WTC11 (cell line): ENCODE measurements at regions not wholly inside any gene's neighbourhood (a gene's known extent, or its start where the extent isn't known, plus 50 kb on each side); places are given as distances from the start of the nearest gene placed in this dataset.

Experiments used
- ATAC-seq: fragments of 200-7000 bp; cut with Tn5 transposase; 2 replicates; pipeline ENCODE4 v1.10.0; 2021; ENCODE audit warnings: mild to moderate bottlenecking, moderate library complexity
- CTCF ChIA-PET: fragments of 300-600 bp; sonication (Branson Sonifier 250); formaldehyde crosslinking; loops from one replicate; lab custom pipeline; 2021; ENCODE audit warnings: antibody characterized with exemption; lab: Charles Lee
- POLR2A ChIA-PET: fragments of 350-600 bp; sonication (Branson Sonifier 250); formaldehyde crosslinking; loops from one replicate; lab custom pipeline; 2021; ENCODE audit warnings: antibody characterized with exemption; lab: Charles Lee
- DNase-seq: peaks from one replicate; pipeline ENCODE4 v3.0.0; 2021; ENCODE audit warnings: low spot score
- H3K27ac Mint-ChIP-seq: 2 replicates; pipeline ENCODE4 v1.8.0; 2021; ENCODE audit warnings: mixed read lengths
- H3K27me3 Mint-ChIP-seq: 2 replicates; pipeline ENCODE4 v1.8.0; 2021; ENCODE audit warnings: low read depth, mild to moderate bottlenecking, moderate library complexity, mixed read lengths
- H3K36me3 Mint-ChIP-seq: 2 replicates; pipeline ENCODE4 v1.8.0; 2021; ENCODE audit warnings: mixed read lengths
- H3K4me1 Mint-ChIP-seq: 2 replicates; pipeline ENCODE4 v1.8.0; 2022; ENCODE audit warnings: mixed read lengths
- H3K4me3 Mint-ChIP-seq: 2 replicates; pipeline ENCODE4 v1.8.0; 2021; ENCODE audit warnings: mild to moderate bottlenecking, moderate library complexity, mixed read lengths
- H3K9me3 Mint-ChIP-seq: 2 replicates; pipeline ENCODE4 v1.8.0; 2021; ENCODE audit warnings: mixed read lengths
- ARID4B ChIP-seq: sonication (generic); formaldehyde crosslinking; IDR thresholded peaks from 2 replicates; pipeline ENCODE4 v1.8.0; 2023; ENCODE audit warnings: missing genetic modification reagents, mild to moderate bottlenecking, borderline replicate concordance
- ATF1 ChIP-seq: sonication (generic); formaldehyde crosslinking; IDR thresholded peaks from 2 replicates; pipeline ENCODE4 v1.8.1; 2023; ENCODE audit warnings: mild to moderate bottlenecking, moderate library complexity, missing genetic modification reagents
- ATF3 ChIP-seq: sonication (generic); formaldehyde crosslinking; conservative IDR thresholded peaks from 2 replicates; pipeline ENCODE4 v1.8.1; 2022; ENCODE audit warnings: mild to moderate bottlenecking, missing genetic modification reagents
- CBFB ChIP-seq: sonication (generic); formaldehyde crosslinking; IDR thresholded peaks from 2 replicates; pipeline ENCODE4 v1.8.1; 2022; ENCODE audit warnings: mild to moderate bottlenecking, low read depth, missing genetic modification reagents
- CREM ChIP-seq: sonication (generic); formaldehyde crosslinking; IDR thresholded peaks from 2 replicates; pipeline ENCODE4 v1.8.1; 2022; ENCODE audit warnings: mild to moderate bottlenecking, missing genetic modification reagents, moderate library complexity
- CTCF ChIP-seq: fragments of 200-600 bp; IDR thresholded peaks from 2 replicates; pipeline ENCODE4 v1.8.0; 2022; ENCODE audit warnings: antibody characterized with exemption
- FOXJ3 ChIP-seq: sonication (generic); formaldehyde crosslinking; IDR thresholded peaks from 2 replicates; pipeline ENCODE4 v1.9.0; 2021; ENCODE audit warnings: missing genetic modification reagents, mild to moderate bottlenecking, borderline replicate concordance
- FOXP1 ChIP-seq: sonication (generic); formaldehyde crosslinking; IDR thresholded peaks from 2 replicates; pipeline ENCODE4 v1.8.0; 2022; ENCODE audit warnings: missing genetic modification reagents, mild to moderate bottlenecking, moderate library complexity, borderline replicate concordance
- GABPB1 ChIP-seq: sonication (generic); formaldehyde crosslinking; IDR thresholded peaks from 2 replicates; pipeline ENCODE4 v1.8.1; 2023; ENCODE audit warnings: mild to moderate bottlenecking, missing genetic modification reagents
- GRHL2 ChIP-seq: fragments of 250-450 bp; sonication (Bioruptor Pico); IDR thresholded peaks from 2 replicates; pipeline ENCODE4 v1.8.0; 2022; ENCODE audit warnings: mild to moderate bottlenecking, moderate library complexity; ENCODE audit not compliant: insufficient replicate concordance, severe bottlenecking
- JAZF1 ChIP-seq: fragments of 250-450 bp; sonication (Bioruptor Pico); IDR thresholded peaks from 2 replicates; pipeline ENCODE4 v1.9.0; 2021; ENCODE audit warnings: moderate library complexity, mild to moderate bottlenecking, inconsistent platforms
- MAX ChIP-seq: sonication (generic); formaldehyde crosslinking; IDR thresholded peaks from 2 replicates; pipeline ENCODE4 v1.8.0; 2022; ENCODE audit warnings: mild to moderate bottlenecking, missing genetic modification reagents
- MLX ChIP-seq: sonication (generic); formaldehyde crosslinking; IDR thresholded peaks from 2 replicates; pipeline ENCODE4 v1.8.1; 2023; ENCODE audit warnings: mild to moderate bottlenecking, missing genetic modification reagents, moderate library complexity
- MXD4 ChIP-seq: fragments of 250-450 bp; sonication (Bioruptor Pico); IDR thresholded peaks from 2 replicates; pipeline ENCODE4 v1.8.0; 2021; ENCODE audit warnings: mild to moderate bottlenecking, moderate library complexity, borderline replicate concordance
- NR1H2 ChIP-seq: sonication (generic); formaldehyde crosslinking; IDR thresholded peaks from 2 replicates; pipeline ENCODE4 v1.9.0; 2021; ENCODE audit warnings: mild to moderate bottlenecking, moderate library complexity, missing genetic modification reagents
- NR2C2 ChIP-seq: sonication (generic); formaldehyde crosslinking; IDR thresholded peaks from 2 replicates; pipeline ENCODE4 v1.8.0; 2022; ENCODE audit warnings: mild to moderate bottlenecking, missing genetic modification reagents
- NR3C1 ChIP-seq: sonication (generic); formaldehyde crosslinking; conservative IDR thresholded peaks from 2 replicates; pipeline ENCODE4 v1.8.1; 2023; ENCODE audit warnings: low read depth, mild to moderate bottlenecking, missing genetic modification reagents
- PREB ChIP-seq: sonication (generic); formaldehyde crosslinking; IDR thresholded peaks from 2 replicates; pipeline ENCODE4 v1.8.1; 2022; ENCODE audit warnings: mild to moderate bottlenecking, missing genetic modification reagents, moderate library complexity, borderline replicate concordance
- TP53 ChIP-seq: sonication (generic); formaldehyde crosslinking; IDR thresholded peaks from 2 replicates; pipeline ENCODE4 v1.8.1; 2023; ENCODE audit warnings: mild to moderate bottlenecking, missing genetic modification reagents
- ZBTB21 ChIP-seq: sonication (generic); formaldehyde crosslinking; IDR thresholded peaks from 2 replicates; pipeline ENCODE4 v1.8.1; 2023; ENCODE audit warnings: mild to moderate bottlenecking, missing genetic modification reagents, borderline replicate concordance
- ZNF423 ChIP-seq: fragments of 250-450 bp; sonication (Bioruptor Pico); IDR thresholded peaks from 2 replicates; pipeline ENCODE4 v2.1.2; 2022; ENCODE audit warnings: mild to moderate bottlenecking, moderate library complexity

- peaks cover 3% of the 10 kb centered on the region; the same call in 1 of the 2 replicates for H3K36me3 Mint-ChIP-seq
- DNase-seq (no peak), ATAC-seq (peak; percentile 28; the same call in 1 of the 2 replicates)
- H3K4me3 Mint-ChIP-seq, result no peak overlapping the region
- H3K9me3 Mint-ChIP-seq, result peaks cover 4% of the 10 kb centered on the region
- TF ChIP-seq PREB (CRISPR knock-in tag) (no peak), NR2C2 (CRISPR knock-in tag) (no peak), GABPB1 (CRISPR knock-in tag) (no peak), ZNF423 (CRISPR knock-in tag) (no peak), MLX (no peak), ARID4B (CRISPR knock-in tag) (no peak)
- ChIA-PET CTCF (no interaction called here), POLR2A (no interaction called here)
- H3K27me3 Mint-ChIP-seq, result no peaks in the 10 kb centered on the region; the same call in 1 of the 2 replicates
- H3K4me1 Mint-ChIP-seq, result peaks cover 14% of the 10 kb centered on the region
- peak overlapping the region; percentile 26 for H3K27ac Mint-ChIP-seq
Observed at GRCh38 chr10:65314253-65314652, 1611.6 kb upstream of the LRRTM3 start.

GRCh38 chr10:65319493-65319892, 1606.3 kb upstream of the LRRTM3 start:
- DNase-seq, result no peak
- H3K4me1 Mint-ChIP-seq, result peaks cover 19% of the 10 kb centered on the region
- no peaks in the 10 kb centered on the region for H3K36me3 Mint-ChIP-seq
- no peak overlapping the region for H3K27ac Mint-ChIP-seq
- no peak for TF ChIP-seq JAZF1
- no peak overlapping the region for H3K4me3 Mint-ChIP-seq
- no peaks in the 10 kb centered on the region for H3K27me3 Mint-ChIP-seq
- peaks cover 5% of the 10 kb centered on the region for H3K9me3 Mint-ChIP-seq
- no peak for ATAC-seq
- CTCF ChIA-PET, result no interaction called here
- POLR2A ChIA-PET, result no interaction called here

GRCh38 chr10:65320236-65321026, 1605.4 kb upstream of the LRRTM3 start:
- Mint-ChIP-seq H3K9me3 (peaks cover 5% of the 10 kb centered on the region), H3K27ac (no peak overlapping the region; the same call in 1 of the 2 replicates), H3K27me3 (no peaks in the 10 kb centered on the region), H3K4me3 (no peak overlapping the region), H3K36me3 (no peaks in the 10 kb centered on the region), H3K4me1 (peaks cover 21% of the 10 kb centered on the region)
- ChIA-PET CTCF (no interaction called here), POLR2A (no interaction called here)
- ATAC-seq (no peak), DNase-seq (no peak)
- TF ChIP-seq ATF1 (no peak), CREM (CRISPR knock-in tag) (no peak), ATF3 (CRISPR knock-in tag) (no peak), CTCF (no peak), ZBTB21 (CRISPR knock-in tag) (no peak), ZNF423 (CRISPR knock-in tag) (no peak), NR3C1 (CRISPR knock-in tag) (no peak), NR2C2 (CRISPR knock-in tag) (no peak), FOXJ3 (CRISPR knock-in tag) (no peak), NR1H2 (CRISPR knock-in tag) (no peak), CBFB (no peak), GRHL2 (CRISPR knock-in tag) (no peak), MXD4 (CRISPR knock-in tag) (no peak), MAX (CRISPR knock-in tag) (no peak), TP53 (CRISPR knock-in tag) (no peak), FOXP1 (CRISPR knock-in tag) (no peak)
